ENCODE measurements at regions not wholly inside any gene's neighbourhood (a gene's known extent, or its start where the extent isn't known, plus 50 kb on each side); places are given as distances from the start of the nearest gene placed in this dataset.

DNA sequence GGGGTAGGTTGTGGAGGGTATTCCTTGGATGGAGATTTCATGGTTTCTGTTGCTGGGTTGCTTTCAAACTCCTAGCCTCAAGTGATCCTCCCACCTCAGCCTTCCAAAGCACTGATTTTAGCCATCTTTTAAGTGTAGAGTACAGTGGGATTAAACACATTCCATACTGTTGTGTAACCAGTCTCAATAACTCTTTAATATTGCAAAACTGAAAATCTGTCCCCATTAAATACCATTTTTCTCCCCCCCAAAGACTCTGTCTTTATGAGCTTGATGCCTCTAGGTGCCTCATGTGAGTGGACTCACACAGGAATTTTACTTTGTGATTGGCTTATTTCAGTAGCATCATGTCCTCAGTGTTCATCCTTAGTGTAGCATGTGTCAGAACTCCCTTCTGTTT, 74.7 kb upstream of the ATP10A start:
- TF ChIP-seq, protein P1, sequence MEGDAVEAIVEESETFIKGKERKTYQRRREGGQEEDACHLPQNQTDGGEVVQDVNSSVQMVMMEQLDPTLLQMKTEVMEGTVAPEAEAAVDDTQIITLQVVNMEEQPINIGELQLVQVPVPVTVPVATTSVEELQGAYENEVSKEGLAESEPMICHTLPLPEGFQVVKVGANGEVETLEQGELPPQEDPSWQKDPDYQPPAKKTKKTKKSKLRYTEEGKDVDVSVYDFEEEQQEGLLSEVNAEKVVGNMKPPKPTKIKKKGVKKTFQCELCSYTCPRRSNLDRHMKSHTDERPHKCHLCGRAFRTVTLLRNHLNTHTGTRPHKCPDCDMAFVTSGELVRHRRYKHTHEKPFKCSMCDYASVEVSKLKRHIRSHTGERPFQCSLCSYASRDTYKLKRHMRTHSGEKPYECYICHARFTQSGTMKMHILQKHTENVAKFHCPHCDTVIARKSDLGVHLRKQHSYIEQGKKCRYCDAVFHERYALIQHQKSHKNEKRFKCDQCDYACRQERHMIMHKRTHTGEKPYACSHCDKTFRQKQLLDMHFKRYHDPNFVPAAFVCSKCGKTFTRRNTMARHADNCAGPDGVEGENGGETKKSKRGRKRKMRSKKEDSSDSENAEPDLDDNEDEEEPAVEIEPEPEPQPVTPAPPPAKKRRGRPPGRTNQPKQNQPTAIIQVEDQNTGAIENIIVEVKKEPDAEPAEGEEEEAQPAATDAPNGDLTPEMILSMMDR (IDR thresholded peaks at IDR 0.05 in 2 of 3, conservative IDR thresholded peaks at IDR 0.05 in 1 of 3; ENCODE audit: borderline replicate concordance in 1 of 3, insufficient read depth in 1 of 3, low read depth in 2 of 3, low read length in 2 of 3), result no peak
- TF ChIP-seq POLR2A (IDR thresholded peaks at IDR 0.05; ENCODE audit: borderline replicate concordance, extremely low read depth, insufficient read depth, insufficient read length), result no peak
- TF ChIP-seq, protein P2, sequence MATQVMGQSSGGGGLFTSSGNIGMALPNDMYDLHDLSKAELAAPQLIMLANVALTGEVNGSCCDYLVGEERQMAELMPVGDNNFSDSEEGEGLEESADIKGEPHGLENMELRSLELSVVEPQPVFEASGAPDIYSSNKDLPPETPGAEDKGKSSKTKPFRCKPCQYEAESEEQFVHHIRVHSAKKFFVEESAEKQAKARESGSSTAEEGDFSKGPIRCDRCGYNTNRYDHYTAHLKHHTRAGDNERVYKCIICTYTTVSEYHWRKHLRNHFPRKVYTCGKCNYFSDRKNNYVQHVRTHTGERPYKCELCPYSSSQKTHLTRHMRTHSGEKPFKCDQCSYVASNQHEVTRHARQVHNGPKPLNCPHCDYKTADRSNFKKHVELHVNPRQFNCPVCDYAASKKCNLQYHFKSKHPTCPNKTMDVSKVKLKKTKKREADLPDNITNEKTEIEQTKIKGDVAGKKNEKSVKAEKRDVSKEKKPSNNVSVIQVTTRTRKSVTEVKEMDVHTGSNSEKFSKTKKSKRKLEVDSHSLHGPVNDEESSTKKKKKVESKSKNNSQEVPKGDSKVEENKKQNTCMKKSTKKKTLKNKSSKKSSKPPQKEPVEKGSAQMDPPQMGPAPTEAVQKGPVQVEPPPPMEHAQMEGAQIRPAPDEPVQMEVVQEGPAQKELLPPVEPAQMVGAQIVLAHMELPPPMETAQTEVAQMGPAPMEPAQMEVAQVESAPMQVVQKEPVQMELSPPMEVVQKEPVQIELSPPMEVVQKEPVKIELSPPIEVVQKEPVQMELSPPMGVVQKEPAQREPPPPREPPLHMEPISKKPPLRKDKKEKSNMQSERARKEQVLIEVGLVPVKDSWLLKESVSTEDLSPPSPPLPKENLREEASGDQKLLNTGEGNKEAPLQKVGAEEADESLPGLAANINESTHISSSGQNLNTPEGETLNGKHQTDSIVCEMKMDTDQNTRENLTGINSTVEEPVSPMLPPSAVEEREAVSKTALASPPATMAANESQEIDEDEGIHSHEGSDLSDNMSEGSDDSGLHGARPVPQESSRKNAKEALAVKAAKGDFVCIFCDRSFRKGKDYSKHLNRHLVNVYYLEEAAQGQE (IDR thresholded peaks at IDR 0.05; ENCODE audit: low read depth), result no peak
- no peak for TF ChIP-seq POLR2AphosphoS5 (IDR thresholded peaks at IDR 0.05; ENCODE audit: low read depth, low read length)
- no peak for TF ChIP-seq EZH2 (IDR thresholded peaks at IDR 0.05)
